HFFc6 (cell line): ENCODE measurements at regions not wholly inside any gene's neighbourhood (a gene's known extent, or its start where the extent isn't known, plus 50 kb on each side); places are given as distances from the start of the nearest gene placed in this dataset.

Experiments used
- DNase-seq: peaks from one replicate; pipeline ENCODE4 v3.0.0-alpha.2; 2018
- H3K27ac Mint-ChIP-seq: 2 replicates; pipeline ENCODE4 v1.8.0; 2020; ENCODE audit warnings: mild to moderate bottlenecking, mixed read lengths
- H3K27me3 Mint-ChIP-seq: 2 replicates; pipeline ENCODE4 v1.8.0; 2021; ENCODE audit warnings: mild to moderate bottlenecking, moderate library complexity, mixed read lengths; ENCODE audit not compliant: insufficient read depth
- H3K36me3 Mint-ChIP-seq: 2 replicates; pipeline ENCODE4 v1.8.0; 2021; ENCODE audit warnings: low read depth, mixed read lengths
- H3K4me1 Mint-ChIP-seq: 2 replicates; pipeline ENCODE4 v1.8.0; 2020; ENCODE audit warnings: low read depth, mixed read lengths
- H3K4me3 Mint-ChIP-seq: 2 replicates; pipeline ENCODE4 v1.8.0; 2020; ENCODE audit warnings: mild to moderate bottlenecking, moderate library complexity, mixed read lengths
- H3K9me3 Mint-ChIP-seq: 2 replicates; pipeline ENCODE4 v1.8.0; 2020; ENCODE audit warnings: mild to moderate bottlenecking, mixed read lengths
- CTCF ChIP-seq: fragments of 200-600 bp; sonication (generic); IDR thresholded peaks from 2 replicates; pipeline ENCODE4 v1.5.0; 2021; ENCODE audit warnings: antibody characterized with exemption, mild to moderate bottlenecking

DNA sequence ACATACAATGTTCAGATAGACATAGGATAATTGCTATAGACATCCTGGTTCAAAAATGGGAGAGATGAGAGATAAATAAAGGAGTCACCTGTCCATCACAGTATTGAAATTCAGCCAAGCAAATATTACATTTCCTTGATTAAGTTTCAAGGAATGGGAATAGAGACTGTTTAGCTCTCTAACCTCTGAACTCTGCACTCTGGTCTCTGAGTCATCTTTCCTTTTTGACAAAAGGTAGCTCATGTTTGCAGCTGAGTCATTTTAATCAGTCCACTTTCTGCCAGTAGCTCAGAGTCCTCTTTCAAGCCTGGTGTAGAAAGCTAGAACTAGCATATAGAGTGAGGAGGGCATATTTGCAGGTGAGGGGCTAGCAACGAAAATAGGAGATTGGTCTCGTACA, 51.4 kb upstream of the GJA8 start:
- Mint-ChIP-seq H3K4me1 (no peaks in the 10 kb centered on the region; the same call in 1 of the 2 replicates), H3K27me3 (no peaks in the 10 kb centered on the region), H3K36me3 (no peaks in the 10 kb centered on the region), H3K27ac (no peak overlapping the region), H3K4me3 (no peak overlapping the region), H3K9me3 (no peaks in the 10 kb centered on the region)
- DNase-seq = no peak
- no peak for TF ChIP-seq CTCF

DNA sequence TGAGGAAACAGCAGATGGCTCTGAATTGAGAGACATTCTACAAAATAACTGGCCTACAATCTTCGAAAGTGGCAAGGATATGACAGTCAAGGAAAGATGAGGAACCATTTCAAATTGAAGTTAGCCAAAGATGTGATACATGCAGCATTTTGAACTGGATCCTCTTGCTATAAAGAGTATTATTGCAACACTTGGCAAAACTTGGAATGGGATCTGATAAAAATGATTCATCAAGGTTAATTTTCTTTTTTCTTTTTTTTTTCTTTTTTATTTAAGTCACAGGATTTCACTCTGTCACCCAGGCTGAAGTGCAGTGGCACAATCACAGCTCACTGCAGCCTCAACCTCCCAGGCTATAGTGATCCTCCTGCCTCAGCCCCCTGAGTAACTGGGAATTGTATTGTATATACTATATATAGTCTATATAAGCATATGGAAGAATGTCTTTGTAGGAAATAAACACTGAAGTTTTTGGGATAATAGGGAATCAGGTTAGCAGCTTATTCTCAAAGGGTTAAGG, 49.8 kb upstream of the GJA8 start:
- TF ChIP-seq CTCF = no peak
- no peak overlapping the region for H3K4me3 Mint-ChIP-seq
- no peaks in the 10 kb centered on the region for H3K9me3 Mint-ChIP-seq
- no peak overlapping the region for H3K27ac Mint-ChIP-seq
- DNase-seq = no peak
- H3K36me3 Mint-ChIP-seq = no peaks in the 10 kb centered on the region
- H3K4me1 Mint-ChIP-seq = no peaks in the 10 kb centered on the region; the same call in 1 of the 2 replicates
- H3K27me3 Mint-ChIP-seq = no peaks in the 10 kb centered on the region; the same call in 1 of the 2 replicates
